Brain microvascular endothelial cell (primary cell): ENCODE measurements at regions not wholly inside any gene's neighbourhood (a gene's known extent, or its start where the extent isn't known, plus 50 kb on each side); places are given as distances from the start of the nearest gene placed in this dataset.

Experiments
- DNase-seq: peaks from one replicate; pipeline ENCODE4 v3.0.0-alpha.2; 2020
- H3K27ac ChIP-seq: fragments of 250-450 bp; sonication (Bioruptor Pico); 2 replicates; pipeline ENCODE4 v1.5.1; 2020; ENCODE audit warnings: mild to moderate bottlenecking, moderate library complexity
- H3K27me3 ChIP-seq: fragments of 250-450 bp; sonication (Bioruptor Pico); replicated peaks from 2 replicates; pipeline ENCODE4 v1.5.1; 2020; ENCODE audit warnings: mild to moderate bottlenecking
- H3K36me3 ChIP-seq: fragments of 250-450 bp; sonication (Bioruptor Pico); replicated peaks from 2 replicates; pipeline ENCODE4 v1.5.1; 2020; ENCODE audit warnings: mild to moderate bottlenecking
- H3K4me3 ChIP-seq: 2 replicates; pipeline ENCODE4 v1.5.1; 2011; ENCODE audit warnings: low read depth, mild to moderate bottlenecking, control low read depth, low read length, moderate library complexity
- CTCF ChIP-seq: IDR thresholded peaks from 2 replicates; pipeline ENCODE4 v1.5.1; 2011; ENCODE audit warnings: low read depth, mild to moderate bottlenecking, moderate library complexity, low read length, control low read depth, inconsistent platforms; ENCODE audit errors: missing control alignments
- in situ Hi-C: cut with HindIII; loops from 2 replicates; pipeline ENCODE4 v1.10.0; 2017; ENCODE audit warnings: low sequenced_read_pairs, low pct_ligation_motif_present

- H3K36me3 ChIP-seq = no peaks in the 10 kb centered on the region
- no peak overlapping the region for H3K27ac ChIP-seq
- DNase-seq = no peak
- in situ Hi-C loops = no loop called here
- no peaks in the 10 kb centered on the region for H3K27me3 ChIP-seq
- TF ChIP-seq CTCF = no peak
- no peak overlapping the region for H3K4me3 ChIP-seq
Measured at GRCh38 chr21:23543333-23543732, 2063.9 kb downstream of the MRPL39 start.

- no peak overlapping the region for H3K27ac ChIP-seq
- no peaks in the 10 kb centered on the region for H3K36me3 ChIP-seq
- no peak overlapping the region for H3K4me3 ChIP-seq
- H3K27me3 ChIP-seq = no peaks in the 10 kb centered on the region
- in situ Hi-C loops = no loop called here
- no peak for TF ChIP-seq CTCF
- DNase-seq = no peak
Measured at GRCh38 chr21:23542097-23542496, 2065.2 kb downstream of the MRPL39 start.

GRCh38 chr21:23541571-23541970, 2065.7 kb downstream of the MRPL39 start:
- Histone ChIP-seq H3K36me3 (no peaks in the 10 kb centered on the region), H3K27ac (no peak overlapping the region), H3K4me3 (no peak overlapping the region), H3K27me3 (no peaks in the 10 kb centered on the region)
- TF ChIP-seq CTCF = no peak
- no peak for DNase-seq
- in situ Hi-C loops = no loop called here

GRCh38 chr21:23534850-23535249, 2072.4 kb downstream of the MRPL39 start:
- in situ Hi-C loops = no loop called here
- Histone ChIP-seq H3K27me3 (no peaks in the 10 kb centered on the region), H3K36me3 (no peaks in the 10 kb centered on the region), H3K4me3 (no peak overlapping the region), H3K27ac (no peak overlapping the region)
- no peak for TF ChIP-seq CTCF
- no peak for DNase-seq

- no peak for TF ChIP-seq CTCF
- H3K27me3 ChIP-seq = no peaks in the 10 kb centered on the region
- H3K36me3 ChIP-seq = no peaks in the 10 kb centered on the region
- in situ Hi-C loops = no loop called here
- no peak overlapping the region for H3K27ac ChIP-seq
- no peak for DNase-seq
- H3K4me3 ChIP-seq = no peak overlapping the region
Measured at GRCh38 chr21:23531444-23531843, 2075.8 kb downstream of the MRPL39 start.

- H3K4me3 ChIP-seq = no peak overlapping the region
- no peaks in the 10 kb centered on the region for H3K27me3 ChIP-seq
- in situ Hi-C loops = no loop called here
- DNase-seq = no peak
- H3K27ac ChIP-seq = no peak overlapping the region
- no peaks in the 10 kb centered on the region for H3K36me3 ChIP-seq
- no peak for TF ChIP-seq CTCF
Measured at GRCh38 chr21:23524685-23525084, 2082.6 kb downstream of the MRPL39 start.
